ENCODE measurements at regions not wholly inside any gene's neighbourhood (a gene's known extent, or its start where the extent isn't known, plus 50 kb on each side); places are given as distances from the start of the nearest gene placed in this dataset.
"Not testable (repeated sequence)": the region's sequence is repeated elsewhere in the genome, so short reads cannot be mapped to it uniquely, and the experiment has no call there.

DNA sequence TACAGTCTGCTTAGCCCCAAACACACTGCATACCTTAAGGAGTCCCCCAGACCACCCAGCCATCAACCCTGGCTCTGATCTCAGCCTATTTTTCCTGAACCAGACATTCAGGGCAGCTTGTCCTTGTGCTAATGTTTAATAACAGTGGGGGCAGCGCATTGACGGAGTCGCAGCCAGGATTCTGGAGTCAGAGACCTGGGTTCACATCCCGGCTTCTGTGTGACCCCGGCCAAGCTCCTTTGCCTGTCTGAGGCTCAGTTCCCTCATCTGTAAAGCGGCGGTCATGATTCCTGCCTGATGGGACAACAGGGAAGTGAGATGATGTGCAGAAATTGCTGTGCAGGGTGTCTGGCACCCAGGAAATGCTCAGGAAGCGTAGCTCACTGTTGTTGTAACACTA, 63.1 kb downstream of the MATN1 start:
- no peak for DNase-seq (ENCODE audit: low read depth in 2 of 2, low spot score in 1 of 2)

DNA sequence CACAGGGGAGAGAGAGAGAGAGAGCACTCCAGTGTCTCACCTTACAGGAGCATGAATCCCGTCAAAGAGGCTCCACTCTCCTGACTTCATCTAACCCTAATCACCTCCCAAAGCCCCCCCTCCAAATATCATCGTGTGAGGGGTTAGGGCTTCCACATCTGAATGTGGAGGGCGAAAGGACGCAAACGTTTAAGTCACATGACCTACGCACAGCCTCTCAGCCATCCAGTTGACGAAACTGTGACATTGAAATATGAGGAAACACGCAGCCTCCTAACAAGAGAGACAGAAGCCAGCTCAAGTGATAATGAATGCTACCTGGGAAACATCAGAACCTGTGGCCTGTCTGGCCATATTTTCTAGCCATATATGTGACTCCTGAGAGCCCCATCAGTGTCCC, 63.7 kb downstream of the MATN1 start:
- no peak for DNase-seq (ENCODE audit: low read depth in 2 of 2, low spot score in 1 of 2)

DNA sequence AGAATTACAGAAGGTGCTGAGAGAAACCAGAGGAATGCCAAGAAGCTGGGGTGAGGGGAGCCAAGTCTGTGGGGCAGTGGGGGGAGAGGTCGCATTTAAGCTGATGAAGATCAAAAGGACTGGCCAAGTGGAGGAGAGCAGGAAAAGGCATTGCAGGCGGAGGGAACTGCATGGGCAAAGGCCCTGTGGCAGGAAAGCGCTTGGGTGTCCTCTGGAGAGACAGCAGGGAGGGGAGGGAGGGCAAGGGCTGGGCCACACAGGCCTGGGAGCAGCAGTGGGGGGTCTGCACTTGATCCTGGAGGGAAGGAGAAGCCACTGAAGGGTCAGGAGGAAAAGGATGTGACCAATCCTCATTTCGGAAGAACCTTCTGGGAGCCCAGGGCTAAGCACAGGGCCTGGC, 65.0 kb downstream of the MATN1 start:
- DNase-seq (ENCODE audit: low read depth in 2 of 2, low spot score in 1 of 2), result not testable (repeated sequence)

DNA sequence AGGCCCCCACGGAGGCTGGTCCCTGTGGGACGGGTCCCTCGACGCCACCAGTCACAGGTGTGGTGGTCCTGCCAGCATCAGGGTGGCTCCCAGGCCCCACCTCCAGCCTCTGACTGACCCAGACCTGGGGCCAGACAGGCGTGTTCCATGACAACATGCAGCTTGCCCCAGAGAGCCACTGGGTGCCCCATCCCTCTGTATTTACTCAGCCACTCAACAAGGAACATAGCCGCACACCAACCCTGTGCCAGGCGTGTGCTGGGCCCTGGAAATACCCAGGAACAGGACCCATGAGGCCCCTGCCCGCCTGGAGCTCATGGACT, 65.4 kb downstream of the MATN1 start:
- DNase-seq (ENCODE audit: low read depth in 2 of 2, low spot score in 1 of 2), result no peak

DNA sequence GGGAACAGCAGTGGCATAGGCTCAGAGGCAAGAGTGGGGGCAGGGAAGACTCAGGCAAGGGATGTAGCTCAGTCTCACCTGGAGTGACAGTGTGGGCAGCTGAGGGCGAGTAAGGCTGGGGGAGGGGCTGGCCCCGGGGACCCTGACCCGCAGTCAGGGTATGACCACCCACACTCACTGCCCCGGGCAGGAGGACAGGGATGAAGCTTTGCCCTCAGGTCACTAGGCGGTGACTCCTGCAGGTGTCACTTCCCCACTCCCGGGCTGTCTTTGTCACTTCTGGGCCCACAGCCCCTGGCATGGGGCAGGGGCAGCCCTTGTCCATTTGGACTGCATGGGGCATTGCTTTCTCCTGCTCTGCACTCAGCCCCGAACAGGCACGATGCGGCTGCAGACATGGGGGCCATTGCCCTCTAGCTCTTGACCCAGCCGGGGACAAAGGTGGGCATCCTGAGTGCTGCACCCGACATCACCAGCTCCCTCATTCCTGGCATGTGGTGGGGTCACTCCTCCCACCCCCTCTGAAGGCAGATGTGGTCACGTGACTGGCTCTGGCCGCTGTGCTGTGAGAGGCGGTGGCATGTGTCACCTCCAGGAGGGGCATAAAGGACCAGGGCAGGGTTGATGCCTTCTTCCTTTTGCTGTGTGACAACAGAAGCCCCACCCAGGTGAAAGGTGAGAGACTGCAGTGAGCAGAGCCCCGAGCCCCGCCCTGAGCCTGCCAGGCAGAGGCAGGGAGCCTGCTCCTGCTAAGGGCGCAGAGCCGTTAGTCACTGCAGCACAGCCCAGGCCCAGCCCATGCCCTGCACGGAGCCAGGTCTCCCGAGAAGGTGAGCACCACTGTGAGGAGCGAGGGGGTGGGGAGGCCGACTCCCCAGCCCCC, 66.0 kb downstream of the MATN1 start:
- no peak for DNase-seq (ENCODE audit: low read depth in 2 of 2, low spot score in 1 of 2)

DNA sequence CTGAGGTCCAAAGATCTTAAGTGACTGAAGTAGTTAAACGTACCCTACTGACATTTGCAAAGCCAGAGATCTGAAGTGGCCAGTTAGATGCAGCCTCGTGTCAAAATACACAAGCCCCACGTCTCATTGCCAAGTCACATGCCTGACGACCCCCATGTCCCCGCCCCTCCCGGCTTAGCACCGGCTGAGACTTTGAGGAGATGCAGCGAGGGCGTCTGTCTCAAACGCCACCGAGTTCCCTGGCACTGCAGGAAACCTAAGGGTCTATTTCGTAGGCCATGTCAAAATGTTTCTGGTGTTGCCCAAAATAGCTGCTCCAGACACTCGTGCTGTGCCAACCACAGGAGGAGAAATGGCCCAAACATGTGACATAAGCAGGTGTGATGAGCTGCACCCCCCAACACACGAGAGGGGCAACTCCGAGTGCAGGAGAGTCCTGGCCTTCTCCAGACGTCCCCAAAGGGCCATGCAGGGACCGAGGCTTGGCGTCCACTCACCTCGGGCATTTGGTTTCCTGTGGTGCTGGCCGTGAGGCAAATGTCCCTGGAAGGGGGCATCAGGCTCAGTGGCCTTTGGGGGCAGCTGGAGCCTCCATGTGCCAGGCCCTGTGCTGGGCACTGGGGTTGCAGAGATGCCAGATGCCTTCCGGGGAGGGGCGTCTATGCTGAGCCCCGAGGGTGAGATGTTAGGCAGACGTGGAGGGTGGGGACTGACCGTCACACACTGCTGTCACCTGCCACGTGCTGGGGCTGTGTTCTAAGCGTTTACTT, 67.0 kb downstream of the MATN1 start:
- no peak for DNase-seq (ENCODE audit: low read depth in 2 of 2, low spot score in 1 of 2)

DNA sequence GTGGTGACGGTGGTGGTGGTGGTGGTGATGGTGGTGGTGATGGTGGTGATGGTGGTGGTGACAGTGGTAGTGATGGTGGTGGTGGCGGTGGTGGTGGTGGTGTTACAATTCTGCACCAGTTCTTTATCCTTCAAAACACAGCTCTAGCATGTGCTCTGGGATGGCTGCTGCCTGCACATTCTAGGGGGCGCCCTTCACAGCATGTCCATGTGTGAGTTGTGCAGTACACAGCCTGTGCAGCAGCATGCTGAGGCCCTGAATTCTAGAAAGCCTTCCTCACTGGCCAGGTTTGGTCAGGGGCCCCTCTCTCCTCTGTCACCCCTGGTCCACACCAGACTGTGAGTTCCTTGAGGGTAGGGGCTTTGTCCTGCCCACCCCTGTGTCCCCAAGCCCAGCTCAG, 67.7 kb downstream of the MATN1 start:
- DNase-seq (ENCODE audit: low read depth in 2 of 2, low spot score in 1 of 2), result no peak

DNA sequence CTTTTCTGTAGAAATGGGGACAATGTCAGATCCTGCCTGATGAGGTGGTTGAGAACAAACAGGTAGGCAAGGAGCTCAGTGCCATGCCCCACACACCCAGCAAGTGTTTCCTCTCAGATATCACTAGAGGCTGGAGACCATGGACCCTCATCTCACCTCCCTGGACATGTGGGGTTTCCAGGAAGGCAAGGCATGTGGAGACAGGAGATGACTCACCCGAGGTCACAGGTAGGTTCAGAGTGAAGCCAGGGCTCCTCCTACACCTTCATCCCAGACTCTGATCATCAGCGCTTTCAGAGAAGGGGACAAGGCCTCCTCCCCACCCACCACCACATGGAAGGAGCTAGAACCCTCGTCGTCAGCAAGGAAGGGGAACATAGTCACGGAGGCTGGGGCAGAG, 69.2 kb downstream of the MATN1 start:
- no peak for DNase-seq (ENCODE audit: low read depth in 2 of 2, low spot score in 1 of 2)

DNA sequence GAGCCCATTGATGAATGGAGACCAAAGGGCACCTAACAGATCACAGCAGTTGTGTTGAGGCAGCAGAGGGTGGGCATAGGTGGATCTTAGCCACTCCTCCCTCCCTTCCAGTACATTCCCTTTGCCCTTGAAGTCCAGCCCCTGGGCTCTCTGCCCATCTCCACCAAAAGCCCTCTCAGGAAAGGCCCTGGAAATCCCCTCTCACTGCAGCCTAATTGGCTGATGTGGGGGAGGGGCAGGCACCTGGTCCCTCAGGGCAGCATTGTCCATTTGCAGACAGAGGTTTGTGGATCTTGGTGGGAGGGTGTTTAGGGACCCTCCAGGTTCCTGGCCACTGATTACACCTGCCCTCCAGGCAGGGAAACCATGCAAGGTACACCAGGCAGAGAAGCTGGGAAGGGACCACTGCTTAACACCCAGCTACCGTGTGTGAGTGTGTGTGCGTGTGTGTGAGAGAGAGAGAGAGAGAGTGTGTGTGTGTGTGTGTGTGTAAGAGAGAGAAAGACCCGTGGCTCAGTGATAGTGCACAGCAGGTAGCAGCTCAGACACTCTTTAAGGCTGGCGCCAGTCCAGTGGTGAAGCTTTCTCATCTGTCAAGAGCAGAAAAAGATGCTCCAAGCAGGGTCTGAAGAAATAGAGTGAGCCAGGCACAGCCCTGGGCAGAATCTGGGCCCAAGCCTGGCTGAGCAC, 71.1 kb downstream of the MATN1 start:
- no peak for DNase-seq (ENCODE audit: low read depth in 2 of 2, low spot score in 1 of 2)

DNA sequence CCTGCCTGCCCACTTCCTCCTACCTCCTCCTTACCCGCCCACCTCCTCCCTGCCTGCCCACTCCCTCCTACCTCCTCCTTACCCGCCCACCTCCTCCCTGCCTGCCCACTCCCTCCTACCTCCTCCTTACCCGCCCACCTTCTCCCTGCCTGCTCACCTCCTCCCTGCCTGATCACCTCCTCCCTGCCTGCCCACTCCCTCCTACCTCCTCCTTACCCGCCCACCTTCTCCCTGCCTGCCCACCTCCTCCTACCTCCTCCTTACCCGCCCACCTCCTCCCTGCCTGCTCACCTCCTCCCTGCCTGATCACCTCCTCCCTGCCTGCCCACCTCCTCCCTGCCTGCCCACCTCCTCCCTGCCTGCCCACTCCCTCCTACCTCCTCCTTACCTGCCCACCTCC, 72.0 kb downstream of the MATN1 start:
- DNase-seq (ENCODE audit: low read depth in 2 of 2, low spot score in 1 of 2), result not testable (repeated sequence)

DNA sequence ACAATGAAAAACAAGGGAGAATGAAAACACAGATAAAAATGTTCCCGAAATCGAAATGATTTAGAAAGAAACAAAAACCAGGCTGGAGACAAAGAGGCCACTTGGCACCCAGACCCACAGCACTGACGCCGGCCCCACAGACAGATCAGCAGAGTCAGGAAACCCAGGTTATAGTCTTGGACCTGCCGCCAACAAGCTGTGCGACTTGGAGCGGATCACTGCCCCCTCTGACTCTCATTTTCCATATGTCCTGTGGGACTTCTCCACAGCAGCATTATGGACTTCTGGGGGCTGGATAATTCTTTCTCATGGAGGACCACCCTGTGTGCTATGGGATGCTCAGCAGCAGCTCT, 72.4 kb downstream of the MATN1 start:
- DNase-seq (ENCODE audit: low read depth in 2 of 2, low spot score in 1 of 2), result no peak

DNA sequence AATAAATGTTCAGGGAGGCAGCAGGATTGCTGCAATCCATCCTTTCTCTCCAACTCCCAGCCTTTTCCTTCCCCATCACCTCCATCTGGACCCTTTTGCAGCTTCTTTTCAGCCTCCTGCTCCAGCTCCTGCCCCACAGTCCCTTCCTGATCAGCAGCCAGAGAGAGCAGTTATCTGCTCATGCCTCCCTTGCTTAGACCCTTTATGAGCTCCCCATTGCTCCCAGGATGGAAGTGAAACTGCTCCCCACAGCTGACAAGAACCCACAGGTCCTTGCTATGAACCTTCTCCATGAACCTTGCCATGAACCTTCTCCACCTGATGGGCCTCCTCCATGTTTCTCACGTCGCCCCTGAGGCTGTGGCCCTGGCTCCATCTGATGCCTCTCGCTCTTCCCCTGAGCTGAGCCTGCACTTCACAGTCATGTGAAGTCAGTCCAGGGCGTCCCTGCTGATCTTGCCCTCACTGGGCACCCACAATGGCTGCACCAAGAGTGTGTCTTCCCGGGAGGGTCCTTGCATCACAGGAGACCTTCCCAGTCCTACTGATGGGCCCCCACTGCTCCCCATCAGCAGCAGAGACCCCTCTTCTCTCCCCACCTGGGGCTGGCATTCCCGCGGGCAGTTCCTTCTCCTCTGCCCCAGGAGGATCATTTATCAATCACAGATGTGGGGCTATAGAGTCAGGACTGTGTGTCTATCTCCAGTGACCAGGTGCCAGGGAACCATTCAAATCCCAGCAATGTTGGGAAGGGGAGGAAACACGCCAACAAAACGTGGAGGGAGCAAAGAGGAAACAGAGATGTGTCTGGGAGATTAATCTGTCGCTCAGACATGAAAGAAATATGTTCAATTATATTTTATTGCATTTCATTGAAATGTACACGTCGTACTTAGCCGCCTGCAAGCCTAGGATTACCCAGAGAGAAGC, 73.1 kb downstream of the MATN1 start:
- no peak for DNase-seq (ENCODE audit: low read depth in 2 of 2, low spot score in 1 of 2)

DNA sequence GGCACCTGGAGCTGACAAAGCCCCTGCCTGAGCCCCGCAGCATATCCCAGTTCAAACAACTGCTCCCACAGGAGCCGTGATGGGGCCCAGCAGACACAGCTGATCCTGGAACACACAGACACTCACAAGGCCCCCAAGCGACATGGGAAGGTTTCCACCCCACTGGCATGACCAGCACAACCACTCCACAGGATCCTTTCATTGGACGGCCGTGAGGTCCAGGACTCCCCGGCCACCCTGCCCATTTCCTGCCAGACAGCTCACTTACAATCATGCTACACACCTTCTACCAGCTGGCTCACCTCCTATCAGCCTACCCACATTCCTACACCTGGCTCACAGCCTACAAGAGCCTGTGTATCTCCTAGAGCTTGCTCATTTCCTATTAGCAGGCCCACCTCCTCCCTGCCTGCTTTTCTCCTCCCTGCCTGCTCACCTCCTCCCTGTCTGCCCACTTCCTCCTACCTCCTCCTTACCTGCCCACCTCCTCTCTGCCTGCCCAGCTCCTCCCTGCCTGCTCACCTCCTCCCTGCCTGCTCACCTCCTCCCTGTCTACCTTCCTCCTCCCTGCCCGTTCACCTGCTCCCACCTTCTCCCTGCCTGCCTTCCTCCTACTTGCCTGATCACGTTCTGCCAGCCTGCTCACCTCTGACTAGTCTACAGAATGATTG, 73.9 kb downstream of the MATN1 start:
- DNase-seq (ENCODE audit: low read depth in 2 of 2, low spot score in 1 of 2), result no peak

DNA sequence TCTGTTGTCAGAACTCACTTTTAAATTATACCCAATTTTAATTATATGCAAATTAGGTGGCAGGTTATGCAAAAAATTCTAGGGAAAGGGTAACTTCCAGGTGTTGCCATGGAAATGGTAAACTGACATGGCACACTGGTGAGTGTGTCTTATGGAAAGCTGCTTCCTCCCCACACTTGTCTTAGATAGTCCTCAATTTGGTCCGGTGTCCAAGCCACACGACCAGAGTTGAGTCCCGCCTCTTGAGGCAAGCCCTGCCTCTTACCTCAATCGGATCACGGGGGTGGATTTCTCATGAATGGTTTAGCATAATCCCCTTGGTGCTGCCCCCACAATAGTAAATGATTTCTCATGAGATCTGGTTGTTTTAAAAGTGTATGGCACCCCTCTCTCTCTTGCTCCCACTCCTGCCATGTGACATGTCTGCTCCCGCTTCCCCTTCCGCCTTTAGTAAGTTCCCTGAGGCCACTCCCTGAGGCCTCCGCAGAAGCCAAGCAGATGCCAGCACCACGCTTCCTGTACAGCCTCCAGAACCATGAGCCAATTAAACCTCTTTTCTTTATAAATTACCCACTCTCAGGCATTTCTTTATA, 74.9 kb downstream of the MATN1 start:
- DNase-seq (ENCODE audit: low read depth in 2 of 2, low spot score in 1 of 2), result no peak

DNA sequence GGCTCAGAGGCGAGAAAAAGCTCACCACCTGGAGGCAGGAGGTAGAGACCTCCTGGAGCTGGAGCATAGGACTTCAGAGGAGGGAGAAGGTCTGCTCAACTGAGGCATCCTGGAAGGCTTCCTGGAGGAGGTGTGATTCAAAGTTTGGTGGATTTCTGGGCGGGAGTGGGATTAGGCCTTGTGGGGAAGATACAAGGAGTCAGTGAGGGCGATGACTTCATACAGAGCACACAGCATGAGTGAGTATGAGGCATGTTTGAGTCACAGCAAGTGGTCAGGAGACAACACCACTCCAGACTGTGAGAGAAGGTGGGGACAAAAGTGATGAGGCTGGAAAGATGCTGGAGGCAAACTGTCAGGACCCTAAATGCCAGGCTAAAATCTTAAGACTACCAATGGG, 77.6 kb downstream of the MATN1 start:
- DNase-seq (ENCODE audit: low read depth in 2 of 2, low spot score in 1 of 2), result no peak

DNA sequence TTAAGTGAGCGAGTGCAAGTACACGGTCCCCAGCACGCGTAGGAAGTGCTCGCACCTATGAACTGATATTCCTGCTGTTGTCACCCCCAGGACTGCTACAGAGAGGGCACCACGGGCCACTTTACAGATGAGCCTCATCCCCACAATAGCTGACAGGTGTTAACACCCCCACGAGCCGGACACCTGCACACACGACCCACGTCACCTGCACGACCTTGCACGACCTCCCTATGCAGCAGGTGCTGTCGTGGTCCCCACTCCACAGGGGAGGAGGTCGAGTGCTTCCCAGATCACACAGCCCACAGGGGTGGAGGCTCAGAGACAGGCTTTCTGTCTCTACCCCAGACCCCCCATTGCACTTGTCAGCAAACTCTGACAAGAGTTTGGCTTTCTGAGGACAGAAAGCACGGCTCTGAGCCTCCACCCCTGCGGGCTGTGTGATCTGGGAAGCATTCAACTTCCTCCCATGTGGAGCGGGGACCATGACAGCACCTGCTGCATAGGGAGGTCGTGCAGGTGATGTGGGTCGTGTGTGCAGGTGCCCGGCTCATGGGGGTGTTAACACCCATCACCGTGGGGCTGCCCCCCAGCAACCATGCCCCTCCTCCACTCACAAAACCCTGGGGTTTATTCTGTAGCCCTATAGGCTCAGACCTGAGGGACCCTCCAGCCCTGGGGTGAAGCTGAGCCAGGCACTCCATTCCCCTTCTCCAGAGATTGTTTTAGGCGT, 80.8 kb downstream of the MATN1 start:
- no peak for DNase-seq (ENCODE audit: low read depth in 2 of 2, low spot score in 1 of 2)

DNA sequence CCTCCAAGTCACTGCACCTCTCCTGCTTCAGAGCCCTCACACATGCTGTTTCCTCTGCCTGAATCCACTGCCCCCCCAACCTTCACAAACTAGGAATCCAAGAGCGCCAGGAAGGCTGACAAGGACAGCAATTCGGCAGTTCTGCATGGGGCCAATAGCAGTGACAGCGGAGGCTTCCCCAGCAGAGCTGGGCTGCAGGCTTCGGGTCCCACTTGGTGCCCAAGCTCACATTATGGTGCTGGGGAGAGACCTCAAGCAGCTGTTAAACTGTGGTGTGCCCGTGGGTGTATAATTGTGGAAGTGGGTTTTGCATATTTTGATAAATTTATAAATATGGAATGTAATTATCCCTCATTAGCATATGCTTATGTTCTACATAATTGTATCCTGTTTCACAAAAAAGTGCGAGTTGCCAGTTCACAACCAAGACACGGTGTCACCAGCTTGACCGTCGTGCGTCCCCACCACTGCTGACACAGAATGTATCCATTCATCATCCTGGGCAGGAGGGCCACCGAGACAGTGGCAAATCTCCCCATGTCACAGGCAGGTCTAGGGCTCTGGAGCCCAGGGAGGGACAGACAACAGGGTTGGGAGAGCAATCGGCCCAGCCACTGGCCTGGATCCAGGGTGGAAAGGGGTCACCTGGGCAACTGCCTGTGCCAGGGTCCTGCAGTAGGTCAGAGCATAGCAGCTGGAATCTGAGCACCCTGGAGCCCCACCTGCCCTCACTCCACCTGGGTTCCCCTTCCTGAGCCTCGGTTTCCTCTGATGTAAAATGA, 81.6 kb downstream of the MATN1 start:
- DNase-seq (ENCODE audit: low read depth in 2 of 2, low spot score in 1 of 2), result no peak

DNA sequence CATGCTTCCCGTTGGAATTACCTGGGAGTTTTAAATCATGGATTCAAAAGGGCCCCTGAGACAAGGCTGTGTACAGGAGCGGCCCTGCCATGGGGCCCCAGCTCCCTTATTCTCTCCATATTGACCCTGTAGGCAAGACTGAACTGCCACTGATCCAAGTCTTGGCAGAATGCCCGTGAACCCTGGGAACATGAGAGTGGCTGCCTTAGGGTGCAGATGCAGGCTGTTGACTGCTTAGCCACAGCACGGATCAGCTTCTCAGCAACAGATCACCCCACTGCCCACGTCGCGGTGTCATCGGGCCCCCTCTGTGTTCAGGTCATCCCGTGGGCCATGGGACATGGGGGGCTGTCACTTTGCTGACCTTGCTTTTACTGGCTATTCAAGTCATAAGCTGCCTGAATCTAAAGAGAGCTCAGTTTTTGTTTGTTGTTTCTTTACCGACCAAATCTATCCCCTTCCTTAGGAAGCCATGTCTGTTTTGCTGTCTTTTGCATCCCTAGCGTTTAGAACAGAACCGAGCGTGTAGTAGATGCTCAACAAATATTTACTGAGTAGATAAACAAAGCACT, 83.4 kb downstream of the MATN1 start:
- no peak for DNase-seq (ENCODE audit: low read depth in 2 of 2, low spot score in 1 of 2)

All from stimulated activated CD8-positive, alpha-beta memory T cell treated with anti-CD3 and anti-CD28 coated beads, Interleukin-4, amount 100 ng/mL, for 1 hour (primary cell).